Globus pallidus (tissue), 1 donor: ENCODE measurements at regions not wholly inside any gene's neighbourhood (a gene's known extent, or its start where the extent isn't known, plus 50 kb on each side); places are given as distances from the start of the nearest gene placed in this dataset.
A peak's percentile ranks its signal among the peaks of the same experiment; 100 is the strongest.

Experiments used
- DNase-seq: peaks from one replicate; pipeline ENCODE4 v3.0.0-alpha.2; 2015; ENCODE audit warnings: low spot score

DNA sequence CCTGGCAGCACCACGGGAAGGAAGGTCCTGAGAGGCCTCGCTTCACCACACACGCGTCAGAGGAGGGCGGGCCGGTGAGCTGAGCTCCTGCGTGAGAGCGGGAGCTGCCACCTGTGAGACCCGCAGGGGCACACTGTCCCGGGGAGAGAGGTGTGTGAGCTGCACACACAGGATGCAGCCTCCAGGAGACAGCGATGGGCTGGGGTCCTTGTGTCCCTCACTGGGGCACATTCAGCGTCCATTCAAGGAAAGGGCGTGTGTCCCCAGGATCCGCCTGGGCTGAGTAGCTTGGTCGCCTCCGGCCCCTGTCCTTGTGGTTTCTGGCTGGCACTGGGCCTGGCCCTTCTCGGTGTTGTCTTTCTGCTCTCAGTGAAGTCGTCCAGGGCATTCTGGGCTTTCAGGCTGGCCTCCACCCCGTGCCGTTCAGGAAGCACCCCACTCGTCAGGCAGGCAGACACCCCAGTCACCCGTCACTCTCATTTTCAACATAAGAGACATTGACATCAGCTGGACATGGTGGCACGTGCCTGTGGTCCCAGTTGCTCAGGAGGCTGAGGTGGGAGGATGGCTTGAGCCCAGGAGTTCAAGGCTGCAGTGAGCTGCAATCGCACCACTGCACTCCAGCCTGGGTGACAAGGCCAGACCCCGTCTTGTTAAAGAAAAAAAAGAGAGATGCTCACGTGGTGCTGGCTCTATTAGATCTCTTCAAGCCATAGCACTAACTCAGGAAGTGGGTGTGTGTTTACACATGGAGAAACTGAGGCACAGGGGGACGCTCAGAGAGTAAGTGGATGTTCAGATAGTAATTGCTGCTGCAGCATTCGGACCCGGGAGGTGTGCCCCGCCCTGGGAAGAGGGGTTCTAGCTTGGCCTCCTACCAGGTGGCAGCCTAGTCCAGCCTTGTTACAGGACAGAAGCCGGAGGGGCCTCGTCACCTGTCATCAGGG is 1081.6 kb downstream of the BRD1 start:
- DNase-seq, result no peak

DNA sequence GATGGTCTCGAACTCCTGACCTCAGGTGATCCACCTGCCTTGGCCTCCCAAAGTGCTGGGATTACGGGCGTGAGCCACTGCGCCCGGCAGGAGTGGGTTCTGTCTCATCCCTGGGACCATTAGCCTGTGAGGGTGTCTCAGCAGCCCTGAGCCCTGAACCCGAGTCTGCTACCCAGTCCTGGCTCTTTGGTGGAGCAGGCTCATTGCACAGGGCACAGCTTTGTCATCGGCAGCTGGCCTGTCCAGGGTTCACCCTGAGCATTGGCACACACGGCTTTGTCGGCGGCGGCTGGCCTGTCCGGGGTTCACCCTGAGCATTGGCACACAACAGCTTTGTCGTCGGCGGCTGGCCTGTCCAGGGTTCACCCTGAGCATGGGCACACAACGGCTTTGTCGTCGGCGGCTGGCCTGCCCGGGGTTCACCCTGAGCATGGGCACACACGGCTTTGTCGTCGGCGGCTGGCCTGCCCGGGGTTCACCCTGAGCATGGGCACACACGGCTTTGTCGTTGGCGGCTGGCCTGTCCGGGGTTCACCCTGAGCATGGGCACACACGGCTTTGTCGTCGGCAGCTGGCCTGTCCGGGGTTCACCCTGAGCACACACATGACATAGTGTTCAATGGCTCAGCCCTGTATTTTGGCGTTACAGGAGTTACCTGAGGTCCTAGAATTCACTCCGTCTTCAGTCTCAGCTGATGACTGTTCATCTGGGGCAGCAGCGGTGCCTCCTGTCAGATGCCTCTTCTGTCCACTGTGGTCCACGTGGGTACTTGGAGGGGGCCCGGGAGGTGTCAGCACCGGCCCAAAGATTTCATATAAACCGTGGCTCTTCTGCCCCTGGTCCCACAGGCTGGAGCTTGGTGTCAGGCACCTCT is 1082.5 kb downstream of the BRD1 start:
- no peak for DNase-seq

DNA sequence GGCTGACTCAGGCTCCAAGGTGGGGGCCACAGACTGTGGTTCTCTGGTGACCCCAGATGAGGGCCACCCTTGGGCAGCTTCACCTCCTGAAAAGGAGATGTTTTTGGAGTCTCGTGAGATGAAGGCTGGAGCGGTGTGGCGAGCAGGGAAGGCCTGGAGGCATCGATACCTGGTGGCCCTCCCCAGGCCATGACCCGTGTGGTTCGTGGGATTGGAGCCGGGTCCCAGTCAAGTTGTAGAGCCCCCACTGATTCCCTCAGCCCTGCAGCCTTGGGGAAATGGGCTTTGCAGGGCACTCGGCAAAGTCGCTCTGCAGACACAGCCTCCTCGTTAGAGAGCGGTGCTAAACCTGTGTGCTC is 1083.4 kb downstream of the BRD1 start:
- no peak for DNase-seq

DNA sequence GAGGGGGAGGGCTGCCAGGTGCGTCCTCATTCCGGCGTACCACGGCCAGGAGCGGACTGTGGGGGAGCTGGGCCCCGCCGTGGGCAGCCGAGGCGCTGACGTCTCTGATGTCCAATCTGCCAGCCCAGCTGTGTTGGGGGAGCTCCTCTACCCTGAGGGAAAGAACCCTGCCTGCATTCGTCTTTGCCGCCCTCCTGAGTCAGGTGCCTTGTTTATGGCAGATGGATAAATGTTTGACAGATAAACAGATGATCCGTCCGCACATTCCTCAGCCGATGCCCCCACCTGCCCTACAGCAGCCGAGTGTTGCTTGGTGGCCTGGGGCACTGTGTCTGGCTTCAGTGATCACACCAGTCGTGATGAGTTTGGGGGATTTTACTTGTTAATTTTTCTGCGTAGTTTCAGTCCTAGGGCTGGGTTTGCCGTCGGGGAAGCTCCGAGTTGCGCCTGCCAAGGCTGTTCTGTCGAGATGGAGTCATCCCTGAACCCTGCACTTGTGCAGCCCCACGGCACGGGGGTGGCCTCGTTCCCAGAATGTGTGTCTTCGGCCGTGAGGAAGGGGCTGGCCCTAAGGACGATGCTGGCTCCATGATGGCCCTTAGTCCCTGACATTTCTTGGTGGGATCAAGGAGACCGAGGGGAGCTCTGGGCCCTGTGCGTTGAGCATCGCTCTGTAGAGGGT is 1083.9 kb downstream of the BRD1 start:
- no peak for DNase-seq

DNA sequence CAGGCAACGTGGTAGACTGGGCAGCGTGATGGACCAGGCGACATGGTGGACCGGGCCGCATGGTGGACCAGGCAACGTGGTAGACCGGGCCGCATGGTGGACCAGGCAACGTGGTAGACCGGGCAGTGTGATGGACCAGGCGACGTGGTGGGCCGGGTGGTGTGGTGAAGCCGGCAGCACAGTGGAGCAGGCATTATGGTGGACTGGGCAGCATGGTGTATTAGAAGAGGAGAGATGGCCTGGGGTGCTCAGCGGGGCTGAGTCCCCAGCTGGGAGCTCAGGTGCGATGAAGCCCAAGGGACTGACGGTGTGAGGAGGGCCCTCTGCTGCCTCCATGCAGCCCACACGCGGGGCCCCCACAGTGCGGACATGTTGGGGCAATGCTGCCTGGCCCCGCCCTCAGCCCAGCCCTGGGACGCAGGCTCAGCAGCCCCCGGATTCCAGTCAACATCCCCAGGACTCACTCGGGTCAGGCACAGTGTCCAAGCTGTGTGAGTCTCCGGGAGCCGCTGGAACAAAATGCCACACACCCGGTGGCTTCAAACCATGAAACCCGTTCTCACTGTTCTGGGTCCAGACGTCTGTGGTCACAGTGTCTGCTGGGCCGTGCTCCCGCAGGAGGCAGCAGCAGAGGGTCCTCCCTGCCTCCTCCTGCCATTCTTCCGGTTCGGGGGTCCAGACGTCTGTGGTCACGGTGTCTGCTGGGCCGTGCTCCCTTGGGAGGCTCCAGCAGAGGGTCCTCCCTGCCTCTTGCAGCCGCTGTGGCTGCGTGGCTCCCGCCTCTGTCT is 1084.9 kb downstream of the BRD1 start:
- DNase-seq, result no peak

DNA sequence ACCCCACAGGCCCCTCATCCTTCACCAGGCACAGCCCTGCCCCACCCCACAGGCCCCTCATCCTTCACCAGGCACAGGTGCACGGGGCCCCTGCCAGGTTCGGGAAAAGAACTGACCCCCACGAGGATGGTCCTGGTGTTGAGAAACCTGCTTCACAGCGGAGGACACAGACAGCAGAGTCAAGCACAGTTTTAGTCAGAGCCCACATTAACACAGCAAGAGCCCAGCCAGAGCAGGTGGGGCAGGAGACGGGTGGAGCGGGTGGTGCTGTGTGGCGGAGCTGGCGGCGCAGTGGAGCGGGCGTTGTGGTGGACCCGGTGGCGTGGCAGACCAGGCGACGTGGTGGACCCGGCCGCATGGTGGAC is 1085.5 kb downstream of the BRD1 start:
- DNase-seq, result no peak

DNA sequence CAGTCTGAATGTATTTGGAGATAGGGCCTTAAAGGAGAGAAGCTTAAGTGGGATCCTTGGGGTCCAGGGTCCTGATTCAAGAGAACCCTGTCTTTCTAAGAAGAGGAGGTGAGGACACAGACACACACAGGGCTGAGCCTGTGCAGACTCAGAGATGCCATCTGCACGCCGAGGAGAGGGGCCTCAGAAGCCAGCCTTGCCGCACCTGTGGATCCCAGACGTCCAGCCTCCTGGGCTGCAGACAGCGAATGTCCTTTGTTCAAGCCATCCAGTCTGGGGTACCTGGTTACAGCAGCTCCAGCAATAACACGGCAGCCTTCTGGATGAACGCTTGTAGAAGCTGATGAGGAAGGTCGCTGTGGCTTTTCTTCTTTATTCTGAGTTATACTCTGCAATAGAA is 1086.1 kb downstream of the BRD1 start:
- no peak for DNase-seq

DNA sequence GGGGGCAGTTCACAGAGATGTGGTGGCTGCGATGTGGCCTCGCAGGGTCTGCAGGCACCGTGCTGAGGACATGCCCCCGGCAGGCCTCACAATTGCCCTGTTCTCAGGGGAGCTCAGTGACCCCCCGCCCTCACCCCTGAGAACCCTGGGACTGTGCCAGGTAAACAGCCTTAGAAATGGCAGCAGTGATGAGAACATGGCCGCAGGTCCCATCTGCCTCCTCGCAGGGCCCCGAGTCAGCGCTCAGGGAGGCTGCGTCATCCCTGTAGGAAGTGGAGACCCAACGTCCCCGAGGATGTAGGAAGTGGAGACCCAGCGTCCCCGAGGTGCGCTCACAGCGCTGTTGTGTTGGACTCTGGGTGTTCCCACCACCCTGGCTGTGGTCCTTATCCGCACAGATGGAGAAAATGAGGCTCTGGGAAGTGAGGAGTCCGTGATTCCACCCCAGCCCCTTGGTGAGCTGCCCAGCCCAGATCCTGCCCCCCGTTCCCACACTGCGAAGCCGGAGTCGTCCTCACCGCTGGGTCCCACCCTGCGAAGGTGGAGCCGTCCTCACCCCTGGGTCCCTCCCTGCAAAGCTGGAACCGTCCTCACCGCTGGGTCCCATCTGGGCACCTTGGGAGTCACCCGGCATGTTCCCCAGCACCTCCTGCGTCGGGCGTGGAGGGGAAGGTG is 1086.8 kb downstream of the BRD1 start:
- no peak for DNase-seq

DNA sequence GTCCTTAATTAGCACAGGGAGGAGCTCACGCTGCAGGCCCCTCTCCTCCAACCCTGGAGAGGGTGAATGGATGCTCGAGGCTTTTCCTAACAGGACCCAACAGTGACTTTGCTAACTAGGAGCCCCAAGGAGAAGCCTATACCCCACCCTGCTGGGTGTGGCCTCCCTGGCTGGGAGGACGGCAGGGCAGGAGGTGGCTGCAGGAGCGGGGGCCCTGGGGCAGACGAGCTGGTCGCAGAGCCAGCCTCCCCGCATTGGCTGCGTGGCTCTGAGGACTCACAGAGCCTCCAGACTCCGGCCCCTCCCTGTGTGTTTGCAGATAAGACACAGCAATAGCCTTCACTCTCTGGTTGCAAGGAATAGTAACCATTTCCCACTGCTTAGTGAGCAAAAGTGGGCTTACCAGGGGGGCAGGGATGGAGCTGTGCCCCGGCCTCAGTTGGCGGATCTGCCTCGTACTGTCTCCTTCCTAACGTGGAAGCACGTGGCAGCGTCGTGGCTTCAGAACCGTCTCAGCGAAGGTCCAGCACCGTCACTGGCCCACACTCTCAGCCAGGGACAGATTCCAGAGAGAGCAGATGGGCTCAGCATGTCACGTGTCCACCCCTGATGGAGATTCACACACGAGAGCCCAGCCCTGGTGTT is 1087.5 kb downstream of the BRD1 start:
- DNase-seq, result peak; percentile 31

DNA sequence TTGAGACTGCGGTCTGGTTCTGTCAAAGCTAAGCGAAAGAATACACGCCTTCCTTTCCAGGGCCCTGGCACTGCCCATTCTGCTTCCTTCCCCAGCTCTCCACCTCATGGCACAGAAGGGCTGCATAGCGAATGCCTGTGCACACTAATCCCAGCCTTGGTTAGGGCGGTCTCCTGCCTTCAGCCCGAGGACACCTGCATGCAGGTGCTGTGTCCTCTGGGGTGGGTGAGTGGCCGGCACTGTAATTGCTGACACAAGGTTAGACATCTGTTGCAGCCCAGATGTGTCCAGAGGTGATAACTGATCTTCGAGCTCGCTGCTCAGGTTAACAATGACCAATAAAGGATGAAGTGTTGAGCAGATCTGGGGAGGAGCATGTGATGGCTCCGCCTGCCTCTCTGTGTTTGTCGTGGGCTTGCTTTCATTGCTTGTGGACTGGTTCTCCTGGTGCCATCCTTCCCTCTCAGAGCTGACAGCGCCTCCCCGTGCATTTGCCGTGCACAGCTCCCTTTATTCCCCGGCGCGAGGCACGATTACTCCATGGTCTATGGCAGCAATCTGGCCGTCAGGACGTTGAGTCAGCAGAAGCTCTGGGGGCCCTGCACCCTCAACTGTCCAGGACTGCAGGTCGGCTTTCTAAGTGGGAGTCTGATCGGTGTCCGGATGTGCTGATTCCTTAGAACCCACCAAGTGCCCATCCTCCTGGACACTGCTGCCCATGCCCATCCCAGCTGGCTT is 1088.2 kb downstream of the BRD1 start:
- no peak for DNase-seq

DNA sequence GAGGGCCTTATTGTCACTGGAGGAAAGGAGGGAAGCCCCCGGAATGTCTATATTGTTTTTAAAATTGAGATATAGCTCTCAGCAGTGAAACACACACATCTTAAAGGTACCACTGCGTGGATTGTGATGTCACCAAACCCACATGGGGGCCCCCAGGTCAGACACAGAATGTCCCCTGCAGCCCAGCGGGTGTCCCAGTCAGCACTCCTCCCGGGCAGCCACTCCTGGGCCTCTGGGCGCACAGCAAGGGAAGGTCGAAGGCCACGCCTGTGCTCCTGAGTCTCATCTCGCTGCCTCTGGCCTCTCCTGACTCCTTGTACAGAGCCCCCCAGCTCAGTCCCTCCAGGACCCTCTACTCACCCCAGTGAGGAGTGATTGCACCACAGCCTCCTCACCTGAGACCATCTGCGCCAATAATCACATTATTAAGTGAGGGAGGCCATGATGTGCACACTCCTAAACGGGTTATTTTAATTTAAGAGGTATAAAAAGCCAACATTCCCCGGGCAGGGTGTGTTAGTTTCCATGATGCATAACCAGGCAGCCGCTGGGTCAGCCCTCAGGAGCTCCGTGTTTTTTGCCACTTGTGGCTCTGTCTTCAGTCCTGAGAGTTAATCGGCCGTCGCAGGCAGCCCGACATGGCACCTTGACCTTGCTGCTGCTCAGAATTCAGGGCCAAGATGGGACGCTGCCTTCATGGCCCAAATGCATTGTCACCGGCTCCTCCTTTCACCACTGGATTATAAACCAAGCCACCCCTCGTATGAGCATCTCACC is 1089.3 kb downstream of the BRD1 start:
- no peak for DNase-seq

DNA sequence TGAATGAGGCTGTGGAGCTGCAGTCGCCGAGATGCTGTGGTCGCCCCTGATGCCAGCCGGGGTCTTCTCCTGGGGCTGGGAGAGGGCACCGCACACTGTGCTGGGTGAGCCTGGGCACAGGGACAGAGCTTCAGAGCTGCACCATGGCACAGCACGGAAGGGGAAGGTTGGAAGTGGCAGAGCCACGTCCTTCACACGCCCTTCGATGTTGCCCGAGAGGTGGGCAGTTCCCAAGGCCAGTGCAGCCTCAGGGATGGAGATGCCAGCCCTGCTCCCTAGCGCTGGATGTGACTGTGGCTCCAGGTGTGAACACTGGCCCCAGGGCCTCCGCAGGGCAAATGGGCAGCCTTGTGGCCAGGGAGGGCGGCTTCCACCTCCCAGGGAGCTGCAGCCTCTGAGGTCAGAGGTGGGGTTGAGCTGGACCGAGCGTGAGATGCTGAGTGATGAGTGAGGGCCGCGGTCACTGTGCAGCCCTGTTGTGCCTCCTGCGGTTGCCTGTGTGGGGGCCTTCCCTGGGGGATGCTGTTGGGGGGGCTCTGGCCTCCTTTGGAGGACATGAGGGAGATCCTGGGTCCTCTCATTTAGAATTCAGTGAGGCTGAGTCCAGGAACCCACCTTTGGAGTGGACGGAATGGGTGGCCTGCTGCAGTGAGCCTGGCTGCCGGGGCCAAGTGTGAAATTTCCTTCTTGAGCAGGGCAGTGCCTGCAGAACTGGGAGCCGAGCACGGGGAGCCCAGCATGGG is 1090.0 kb downstream of the BRD1 start:
- no peak for DNase-seq

DNA sequence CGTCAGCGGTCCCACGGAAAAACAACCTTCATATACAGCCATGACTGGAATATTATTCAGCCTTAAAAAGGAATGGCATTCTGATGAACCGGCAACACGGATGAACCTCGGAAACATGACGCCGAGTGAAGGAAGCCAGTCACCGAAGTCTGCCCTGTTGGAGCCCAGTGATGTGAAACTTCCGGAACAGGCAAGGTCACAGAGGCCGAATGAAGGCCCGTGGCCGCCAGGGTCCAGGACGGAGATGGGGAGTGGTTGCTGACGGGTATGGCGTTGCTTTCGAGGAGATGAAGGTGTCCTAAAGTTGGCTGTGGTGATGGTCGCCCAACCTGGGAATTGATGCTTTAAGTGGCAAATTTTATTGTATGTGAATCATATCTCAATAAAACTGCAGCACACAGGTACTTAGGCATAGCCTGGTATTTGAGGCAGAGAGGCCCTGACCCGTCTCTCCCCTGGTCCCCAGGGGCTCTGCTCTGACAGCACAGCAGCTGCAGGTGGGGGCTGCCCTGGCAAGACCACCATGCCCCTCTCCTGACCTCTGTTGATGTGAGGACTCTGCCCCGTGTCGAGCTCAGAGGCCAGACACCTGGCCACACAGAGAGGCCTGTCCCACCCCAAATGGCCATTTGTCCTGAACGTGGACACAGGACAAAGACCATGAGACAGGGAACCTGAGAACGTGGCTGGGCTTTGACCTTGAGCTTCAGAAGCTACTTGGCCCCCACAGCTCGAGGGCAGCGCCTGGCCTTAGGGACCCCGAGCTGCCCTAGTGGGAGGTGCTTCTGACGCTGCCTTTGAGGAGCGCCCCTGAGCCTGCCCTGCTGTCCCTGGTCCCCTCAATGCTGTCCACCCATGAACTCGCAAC is 1090.8 kb downstream of the BRD1 start:
- DNase-seq, result no peak

DNA sequence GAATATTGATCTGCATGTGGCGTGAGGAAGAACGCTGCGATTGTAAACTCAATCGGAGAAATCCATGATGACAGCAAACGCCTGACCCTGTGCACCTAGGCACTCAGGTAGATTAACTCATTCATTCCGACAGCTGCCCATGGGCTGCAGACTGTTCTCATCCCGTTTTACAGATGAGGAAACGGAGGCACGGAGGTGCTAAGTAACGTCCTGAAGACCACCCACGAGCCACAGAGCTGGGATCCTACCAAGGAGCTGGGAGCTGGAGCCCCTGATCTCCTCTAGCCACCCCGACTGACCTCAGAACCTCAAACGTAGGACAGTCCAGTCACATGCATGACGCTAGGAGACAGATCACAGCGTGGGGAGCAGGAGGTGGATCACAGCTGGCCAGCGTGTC is 1092.7 kb downstream of the BRD1 start:
- DNase-seq, result no peak

DNA sequence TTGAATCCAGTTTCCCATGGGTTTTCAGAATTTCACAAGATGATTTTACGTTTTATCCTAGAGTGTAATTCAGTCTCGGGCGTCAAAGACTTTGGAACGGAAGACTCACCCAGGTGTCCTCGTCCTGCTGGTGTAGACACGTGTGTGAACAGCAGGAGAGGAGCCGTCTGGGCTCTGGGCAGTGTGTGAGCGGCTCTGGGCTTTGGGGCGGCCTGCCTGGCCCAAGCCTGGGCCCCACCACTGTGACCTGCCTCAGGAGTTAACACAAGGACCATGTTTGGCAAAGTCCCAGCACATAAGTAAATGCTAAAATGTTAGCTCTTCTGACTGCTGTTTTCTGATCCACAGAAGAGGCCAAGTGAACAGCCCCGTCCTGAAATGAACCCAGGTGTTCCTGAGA is 1093.3 kb downstream of the BRD1 start:
- DNase-seq, result no peak

DNA sequence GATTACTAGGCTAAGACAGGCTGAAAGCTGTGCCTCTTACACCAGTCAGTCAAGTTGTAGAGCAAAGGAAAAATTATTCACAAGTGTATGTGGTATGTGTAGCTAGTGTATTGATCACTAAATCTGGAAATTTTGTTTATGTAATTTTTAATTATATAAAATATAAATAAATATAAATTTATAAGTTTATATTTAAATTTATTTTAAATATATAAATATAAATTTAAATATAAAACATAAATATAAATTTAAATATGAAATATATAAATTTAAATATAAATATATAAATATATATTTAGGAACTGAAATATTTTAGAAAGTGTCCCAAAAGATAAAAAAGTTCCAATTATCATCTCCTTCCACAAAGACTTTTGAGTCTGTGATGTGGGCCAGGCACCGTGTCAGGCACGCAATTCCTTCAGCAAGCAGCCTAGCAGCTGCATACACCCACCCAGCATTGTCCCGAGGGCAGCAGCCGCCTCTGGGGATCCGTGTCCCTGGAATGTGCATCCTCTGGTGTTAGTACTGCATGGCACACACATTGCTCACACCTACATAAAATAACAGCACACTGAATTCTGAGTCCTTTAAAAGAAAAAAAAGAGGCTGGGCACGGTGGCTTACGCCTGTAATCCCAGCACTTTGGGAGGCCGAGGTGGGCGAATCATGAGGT is 1098.0 kb downstream of the BRD1 start:
- no peak for DNase-seq
